ENCODE measurements at regions not wholly inside any gene's neighbourhood (a gene's known extent, or its start where the extent isn't known, plus 50 kb on each side); places are given as distances from the start of the nearest gene placed in this dataset.

DNA sequence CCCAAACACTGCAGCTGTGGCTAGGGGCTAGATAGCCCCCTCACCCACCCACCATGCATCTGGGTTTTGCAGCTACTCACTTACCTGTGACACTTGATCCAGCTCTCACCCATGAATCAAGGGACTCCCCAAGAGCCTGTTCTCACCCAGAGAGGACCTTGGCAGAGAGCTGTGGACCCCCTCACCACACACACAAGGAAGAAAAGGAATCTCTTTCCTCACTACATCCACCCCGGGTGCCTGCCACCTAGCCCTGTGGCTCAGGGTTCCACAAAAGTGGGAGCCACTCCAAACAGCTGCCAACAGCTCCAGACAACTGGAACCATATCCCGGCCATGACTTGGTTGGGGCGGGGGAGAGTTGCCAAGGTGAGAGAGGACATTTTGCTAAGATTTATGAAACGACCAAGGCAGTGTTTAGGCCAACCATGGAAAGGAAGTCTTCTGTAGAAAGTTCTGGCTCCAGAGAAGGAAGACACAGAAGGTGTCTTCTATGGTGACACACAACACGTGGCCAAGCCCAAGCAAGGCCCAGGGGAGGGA, 522.1 kb upstream of the RAB6C start:
- TF ChIP-seq, protein P1, sequence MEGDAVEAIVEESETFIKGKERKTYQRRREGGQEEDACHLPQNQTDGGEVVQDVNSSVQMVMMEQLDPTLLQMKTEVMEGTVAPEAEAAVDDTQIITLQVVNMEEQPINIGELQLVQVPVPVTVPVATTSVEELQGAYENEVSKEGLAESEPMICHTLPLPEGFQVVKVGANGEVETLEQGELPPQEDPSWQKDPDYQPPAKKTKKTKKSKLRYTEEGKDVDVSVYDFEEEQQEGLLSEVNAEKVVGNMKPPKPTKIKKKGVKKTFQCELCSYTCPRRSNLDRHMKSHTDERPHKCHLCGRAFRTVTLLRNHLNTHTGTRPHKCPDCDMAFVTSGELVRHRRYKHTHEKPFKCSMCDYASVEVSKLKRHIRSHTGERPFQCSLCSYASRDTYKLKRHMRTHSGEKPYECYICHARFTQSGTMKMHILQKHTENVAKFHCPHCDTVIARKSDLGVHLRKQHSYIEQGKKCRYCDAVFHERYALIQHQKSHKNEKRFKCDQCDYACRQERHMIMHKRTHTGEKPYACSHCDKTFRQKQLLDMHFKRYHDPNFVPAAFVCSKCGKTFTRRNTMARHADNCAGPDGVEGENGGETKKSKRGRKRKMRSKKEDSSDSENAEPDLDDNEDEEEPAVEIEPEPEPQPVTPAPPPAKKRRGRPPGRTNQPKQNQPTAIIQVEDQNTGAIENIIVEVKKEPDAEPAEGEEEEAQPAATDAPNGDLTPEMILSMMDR (IDR thresholded peaks at IDR 0.05; ENCODE audit: low read depth, low read length, poor library complexity, severe bottlenecking) = no peak
- TF ChIP-seq EZH2phosphoT487 (IDR thresholded peaks at IDR 0.05; ENCODE audit: borderline replicate concordance, low read length) = no peak

All from DOHH2 (cell line).